ENCODE measurements at regions not wholly inside any gene's neighbourhood (a gene's known extent, or its start where the extent isn't known, plus 50 kb on each side); places are given as distances from the start of the nearest gene placed in this dataset.

GRCh38 chr17:79374807-79375206, 236.0 kb downstream of the RBFOX3 start:
- TF ChIP-seq ZNF384 (IDR thresholded peaks at IDR 0.05), result no peak
- TF ChIP-seq ARNT (IDR thresholded peaks at IDR 0.05), result no peak
- no peak for TF ChIP-seq FOXM1 (IDR thresholded peaks at IDR 0.05; ENCODE audit: borderline replicate concordance)
